ENCODE measurements at regions not wholly inside any gene's neighbourhood (a gene's known extent, or its start where the extent isn't known, plus 50 kb on each side); places are given as distances from the start of the nearest gene placed in this dataset.

DNA sequence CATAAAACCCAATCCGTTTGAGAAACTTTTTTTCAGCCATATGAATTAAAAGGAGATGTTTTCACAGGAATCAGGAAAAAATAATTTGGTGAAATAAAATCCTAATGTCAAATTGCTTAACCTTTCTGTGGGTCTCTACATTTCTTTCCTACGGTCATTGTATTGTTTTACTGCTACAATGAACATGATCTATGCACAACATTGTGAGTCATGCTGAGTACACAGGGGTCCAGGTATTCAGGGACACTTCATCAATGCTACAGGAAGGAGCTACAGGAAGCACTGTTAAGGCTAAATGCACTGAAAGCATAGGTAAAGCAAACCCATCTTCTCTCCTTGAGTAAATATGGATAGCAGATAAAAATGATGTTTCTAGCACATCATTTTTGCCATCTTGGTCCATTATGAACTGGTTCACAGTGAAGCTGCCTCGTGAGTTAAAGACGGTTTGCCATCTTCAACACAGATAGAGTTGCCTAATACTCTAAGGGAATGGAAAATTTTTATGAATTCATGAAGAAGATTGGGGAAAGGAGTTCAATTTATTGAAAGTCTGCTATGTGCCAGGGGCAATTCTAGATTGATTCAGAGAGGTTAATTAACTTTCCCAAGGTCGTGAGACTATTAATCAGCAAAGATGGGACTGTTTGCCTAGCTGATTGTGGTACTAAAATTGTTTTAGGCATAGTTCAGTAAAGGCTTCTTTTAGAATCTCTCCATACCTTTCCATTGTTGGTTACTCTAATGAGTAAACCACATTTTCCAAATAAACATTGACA is 85.5 kb downstream of the DIRAS2 start:
- TF ChIP-seq EP300 (conservative IDR thresholded peaks at IDR 0.05; ENCODE audit: poor library complexity, severe bottlenecking), result no peak
- TF ChIP-seq CTCF (IDR thresholded peaks at IDR 0.05; ENCODE audit: poor library complexity, severe bottlenecking), result no peak
- no peak for TF ChIP-seq TAF1 (IDR thresholded peaks at IDR 0.05; ENCODE audit: low read depth)
- TF ChIP-seq POLR2AphosphoS5 (IDR thresholded peaks at IDR 0.05), result no peak
- TF ChIP-seq EZH2 (IDR thresholded peaks at IDR 0.05; ENCODE audit: borderline replicate concordance, insufficient read depth, low read length, poor library complexity, severe bottlenecking), result no peak
- TF ChIP-seq REST (IDR thresholded peaks at IDR 0.05; ENCODE audit: borderline replicate concordance), result no peak
- no peak for TF ChIP-seq RAD21 (conservative IDR thresholded peaks at IDR 0.05)
- TF ChIP-seq MXI1 (conservative IDR thresholded peaks at IDR 0.05; ENCODE audit: poor library complexity, severe bottlenecking), result no peak
- no peak for TF ChIP-seq SMC3 (conservative IDR thresholded peaks at IDR 0.05; ENCODE audit: poor library complexity)
